DMS53 treated with DMSO at 0.1 percent for 48 hours (cell line): ENCODE measurements at regions not wholly inside any gene's neighbourhood (a gene's known extent, or its start where the extent isn't known, plus 50 kb on each side); places are given as distances from the start of the nearest gene placed in this dataset.

Source experiments
- DNase-seq: peaks from one replicate; lab custom pipeline; 2025; ENCODE audit not compliant: unreplicated experiment; lab: John Stamatoyannopoulos, UW

GRCh38 chr14:22079766-22080165 lies 406.1 kb upstream of the OR4E1 start:
- DNase-seq = no peak

DNA sequence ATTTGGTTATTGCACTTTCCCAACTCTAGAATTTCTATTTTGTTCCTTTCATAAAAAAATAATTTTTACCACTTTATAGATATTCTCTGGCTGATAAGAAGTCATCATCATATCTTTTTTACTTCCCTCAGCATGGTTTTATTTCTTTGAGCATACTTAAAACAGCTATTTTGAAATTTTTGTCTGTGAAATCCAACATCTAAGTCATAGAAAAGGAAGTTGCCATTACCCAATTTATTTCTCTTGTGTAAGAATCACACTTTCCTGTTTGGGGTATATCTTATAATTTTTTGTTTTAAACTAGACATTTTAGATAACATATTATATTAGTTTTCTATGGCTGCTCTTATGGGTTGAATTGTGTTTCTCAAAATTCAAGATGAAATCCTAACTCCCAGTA lies 400.2 kb upstream of the OR4E1 start:
- no peak for DNase-seq

GRCh38 chr14:22071006-22071405 lies 397.4 kb upstream of the OR4E1 start:
- no peak for DNase-seq

DNA sequence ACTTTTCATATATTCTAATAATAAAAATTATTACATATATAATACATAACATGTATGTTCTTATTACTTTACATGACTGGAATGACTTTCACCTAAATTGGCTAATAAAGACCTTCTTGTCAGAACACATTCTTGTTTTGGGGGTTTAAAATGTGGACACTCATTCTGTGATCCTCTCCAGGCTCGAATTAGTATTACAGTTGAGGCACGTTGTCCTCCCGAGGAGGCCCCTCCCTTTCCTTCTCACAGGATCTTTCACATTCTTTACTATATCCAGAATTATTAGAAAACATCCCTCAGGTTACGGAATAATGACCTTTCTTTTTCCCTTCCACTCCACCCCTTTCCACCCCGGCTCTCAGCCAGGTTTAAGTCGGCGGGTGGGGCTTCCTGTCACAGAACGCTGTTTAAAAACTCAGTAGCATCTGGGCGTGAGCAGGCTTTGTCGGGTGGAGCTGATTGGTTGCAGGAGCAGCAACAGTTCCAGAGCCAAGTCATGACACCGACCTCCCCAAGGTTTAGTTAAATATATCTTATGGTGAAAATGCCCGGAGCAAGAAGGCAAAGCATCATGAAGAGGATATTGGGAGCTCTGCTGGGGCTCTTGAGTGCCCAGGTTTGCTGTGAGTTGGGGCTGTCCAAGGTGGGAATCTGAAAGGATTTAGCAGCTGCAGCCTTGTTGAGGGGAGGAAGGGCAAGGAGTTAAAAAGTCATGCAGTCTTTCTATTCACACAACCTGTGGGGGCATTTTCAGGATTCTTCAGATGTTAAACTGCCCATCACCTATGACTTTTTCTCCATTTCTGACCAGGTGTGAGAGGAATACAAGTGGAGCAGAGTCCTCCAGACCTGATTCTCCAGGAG lies 396.7 kb upstream of the OR4E1 start:
- no peak for DNase-seq

DNA sequence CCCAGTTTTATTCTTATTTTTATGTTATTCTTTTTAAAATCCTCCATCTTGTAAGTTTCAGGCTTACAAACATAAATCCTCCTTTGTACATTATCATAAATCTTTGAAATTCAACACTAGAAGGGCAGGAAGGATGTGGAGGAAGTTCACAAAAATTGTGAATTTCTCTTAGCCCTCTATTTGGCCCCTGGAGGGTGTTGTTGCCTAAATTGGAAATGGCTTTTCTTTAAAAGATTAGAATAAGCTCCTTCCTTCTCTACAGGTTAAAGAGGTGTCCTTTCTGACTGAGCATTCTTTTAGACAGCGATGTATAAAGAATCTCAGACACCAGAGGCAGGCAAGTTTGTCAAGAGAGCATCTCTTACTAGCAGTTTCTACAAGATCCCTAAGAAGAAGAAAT lies 391.7 kb upstream of the OR4E1 start:
- DNase-seq = no peak

GRCh38 chr14:22059201-22059600 lies 385.6 kb upstream of the OR4E1 start:
- no peak for DNase-seq

DNA sequence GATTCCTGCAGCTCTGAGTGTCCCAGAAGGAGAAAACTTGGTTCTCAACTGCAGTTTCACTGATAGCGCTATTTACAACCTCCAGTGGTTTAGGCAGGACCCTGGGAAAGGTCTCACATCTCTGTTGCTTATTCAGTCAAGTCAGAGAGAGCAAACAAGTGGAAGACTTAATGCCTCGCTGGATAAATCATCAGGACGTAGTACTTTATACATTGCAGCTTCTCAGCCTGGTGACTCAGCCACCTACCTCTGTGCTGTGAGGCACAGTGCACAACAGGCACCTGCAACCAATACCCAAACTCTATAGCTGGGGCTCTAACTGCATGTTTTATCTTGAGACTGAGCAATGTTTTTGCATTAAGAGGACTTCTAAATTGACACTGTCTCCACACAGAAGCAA lies 379.2 kb upstream of the OR4E1 start:
- no peak for DNase-seq

GRCh38 chr14:22047115-22047514 lies 373.5 kb upstream of the OR4E1 start:
- DNase-seq = peak; percentile 30

- DNase-seq = no peak
Observed at GRCh38 chr14:22046063-22046462, 372.4 kb upstream of the OR4E1 start.

DNA sequence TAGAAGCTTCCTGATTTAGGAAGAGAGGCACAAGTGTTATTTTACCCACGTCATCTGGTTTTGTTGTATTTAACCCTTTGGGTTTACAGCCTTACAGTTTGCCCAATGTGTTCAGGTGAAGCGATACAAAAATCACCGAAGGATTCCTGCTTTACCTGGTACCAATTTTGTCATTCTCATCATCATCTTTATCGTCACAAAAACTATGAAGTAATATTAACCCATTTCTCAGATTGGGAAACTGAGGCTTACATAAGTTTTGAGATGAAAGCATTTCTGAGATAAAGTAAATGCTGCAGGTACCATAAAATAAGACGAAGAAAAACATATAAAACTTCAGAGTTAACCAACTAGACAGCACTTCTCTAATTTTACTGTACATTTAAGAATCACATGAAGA lies 370.6 kb upstream of the OR4E1 start:
- DNase-seq = no peak

- DNase-seq = no peak
Observed at GRCh38 chr14:22040781-22041125, 367.1 kb upstream of the OR4E1 start.

- no peak for DNase-seq
Observed at GRCh38 chr14:22039938-22040780, 366.5 kb upstream of the OR4E1 start.

DNA sequence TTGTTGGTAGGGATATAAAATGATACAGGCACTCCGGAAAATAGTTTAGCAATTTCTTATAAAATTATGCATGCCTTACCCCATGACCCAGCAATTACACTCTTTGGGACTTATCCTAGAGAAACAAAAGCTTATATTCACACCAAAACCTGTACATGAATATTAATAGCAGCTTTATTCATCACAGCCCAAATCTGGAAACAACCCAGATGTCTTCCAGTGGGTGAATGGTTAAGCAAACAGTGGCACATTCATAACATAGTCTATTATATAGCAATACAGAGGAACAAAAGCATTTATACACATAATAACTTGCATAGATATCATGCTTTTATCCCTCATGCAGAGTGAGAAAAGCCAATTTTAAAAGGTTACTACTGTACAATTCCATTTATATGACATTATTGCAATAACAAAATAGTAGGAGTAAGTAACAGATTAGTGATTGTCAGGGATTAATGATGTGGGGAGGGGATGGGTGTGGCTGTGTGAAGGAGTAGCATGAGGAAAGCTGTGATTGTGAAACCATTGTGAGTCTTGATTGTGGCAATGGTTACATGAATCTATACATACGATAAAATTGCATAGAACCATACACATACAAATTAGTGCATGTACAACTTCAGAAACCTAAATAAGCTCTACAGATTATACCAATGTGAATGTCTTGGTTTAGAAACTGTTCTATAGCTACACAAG lies 363.1 kb upstream of the OR4E1 start:
- no peak for DNase-seq

- DNase-seq = no peak
Observed at GRCh38 chr14:22026527-22026926, 352.9 kb upstream of the OR4E1 start.

GRCh38 chr14:22025879-22026278 lies 352.3 kb upstream of the OR4E1 start:
- DNase-seq = no peak

- DNase-seq = peak; percentile 2
Observed at GRCh38 chr14:22024137-22024536, 350.5 kb upstream of the OR4E1 start.

- DNase-seq = no peak
Observed at GRCh38 chr14:22018890-22019289, 345.3 kb upstream of the OR4E1 start.

- DNase-seq = no peak
Observed at GRCh38 chr14:22012452-22012851, 338.8 kb upstream of the OR4E1 start.

GRCh38 chr14:22011253-22011642 lies 337.6 kb upstream of the OR4E1 start:
- no peak for DNase-seq

GRCh38 chr14:22010545-22011252 lies 337.1 kb upstream of the OR4E1 start:
- DNase-seq = no peak

DNA sequence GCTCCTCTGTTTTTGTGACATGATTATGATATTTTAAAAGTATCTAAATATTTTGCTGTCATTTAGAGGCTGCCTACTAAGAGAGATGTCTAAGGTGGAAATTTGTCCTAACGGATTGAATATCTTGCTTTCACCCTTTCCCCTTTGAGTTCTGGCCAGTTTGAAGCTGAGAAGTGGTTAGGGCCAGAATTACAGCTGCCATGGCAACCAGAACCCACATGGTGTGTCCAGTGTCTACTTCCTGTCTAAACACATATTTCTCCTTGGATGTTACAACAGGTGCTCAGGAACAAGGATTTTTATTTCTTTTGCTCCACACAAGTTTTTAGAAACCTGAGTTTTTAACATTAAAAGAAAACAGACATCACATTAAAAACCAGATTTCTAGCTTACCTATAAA lies 335.1 kb upstream of the OR4E1 start:
- peak; percentile 21 for DNase-seq
